Neuronal stem cell (in vitro differentiated cells): ENCODE measurements at regions not wholly inside any gene's neighbourhood (a gene's known extent, or its start where the extent isn't known, plus 50 kb on each side); places are given as distances from the start of the nearest gene placed in this dataset.

ENCODE experiments used
- DNase-seq: peaks from one replicate; pipeline ENCODE4 v3.0.0-alpha.2; 2013; ENCODE audit warnings: low spot score
- H2AFZ ChIP-seq: one replicate; pipeline ENCODE4 v1.6.1; 2013; ENCODE audit warnings: mild to moderate bottlenecking, low read length, inconsistent platforms
- H2AK5ac ChIP-seq: 2 replicates; pipeline ENCODE4 v1.6.1; 2013; ENCODE audit warnings: low read depth, mild to moderate bottlenecking, inconsistent platforms, low read length, moderate library complexity, mixed read lengths
- H2BK120ac ChIP-seq: 2 replicates; pipeline ENCODE4 v1.6.1; 2013; ENCODE audit warnings: low read depth, mild to moderate bottlenecking, inconsistent platforms, low read length, moderate library complexity, mixed read lengths
- H2BK12ac ChIP-seq: one replicate; pipeline ENCODE4 v1.6.1; 2013; ENCODE audit warnings: low read length, inconsistent platforms
- H2BK15ac ChIP-seq: 2 replicates; pipeline ENCODE4 v1.6.1; 2013; ENCODE audit warnings: mild to moderate bottlenecking, low read length, inconsistent platforms, mixed read lengths
- H2BK5ac ChIP-seq: one replicate; pipeline ENCODE4 v1.6.1; 2013; ENCODE audit warnings: inconsistent platforms, mild to moderate bottlenecking, low read length, moderate library complexity
- H3K14ac ChIP-seq: one replicate; pipeline ENCODE4 v1.6.1; 2013; ENCODE audit warnings: low read length, inconsistent platforms
- H3K18ac ChIP-seq: 2 replicates; pipeline ENCODE4 v1.6.1; 2013; ENCODE audit warnings: low read length, inconsistent platforms
- H3K23ac ChIP-seq: 2 replicates; pipeline ENCODE4 v1.6.1; 2013; ENCODE audit warnings: low read depth, mild to moderate bottlenecking, mixed read lengths, low read length, inconsistent platforms; ENCODE audit not compliant: poor library complexity
- H3K27ac ChIP-seq: replicated peaks from 3 replicates; pipeline ENCODE4 v1.5.1; 2013; ENCODE audit warnings: low read length, inconsistent platforms
- H3K27me3 ChIP-seq, 3 experiments: 2 replicates each; pipeline ENCODE4 v1.6.1; 2013; ENCODE audit warnings: low read length in 3 of 3, mild to moderate bottlenecking in 2 of 3, inconsistent platforms in 1 of 3, low read depth in 1 of 3, mixed read lengths in 1 of 3, moderate library complexity in 1 of 3; ENCODE audit not compliant: control insufficient read depth in 3 of 3, insufficient read depth in 3 of 3
- H3K36me3 ChIP-seq, 2 donors: replicated peaks in 1 of 2; 2 replicates each; pipeline ENCODE4 v1.6.1; 2013; ENCODE audit warnings: low read length in 2 of 2; ENCODE audit not compliant: control insufficient read depth in 2 of 2, insufficient read depth in 2 of 2
- H3K4ac ChIP-seq: 2 replicates; pipeline ENCODE4 v1.6.1; 2013; ENCODE audit warnings: inconsistent platforms, mild to moderate bottlenecking, low read length, moderate library complexity
- H3K4me1 ChIP-seq, 2 donors: 1 replicate in 1 of 2; 2 replicates in 1 of 2; pipeline ENCODE4 v1.6.1; 2013; ENCODE audit warnings: low read length in 2 of 2, low read depth in 1 of 2; ENCODE audit not compliant: control insufficient read depth in 2 of 2, insufficient read depth in 1 of 2
- H3K4me2 ChIP-seq: one replicate; pipeline ENCODE4 v1.6.1; 2013; ENCODE audit warnings: mild to moderate bottlenecking, low read length, inconsistent platforms; ENCODE audit not compliant: insufficient read depth, poor library complexity, severe bottlenecking
- H3K4me3 ChIP-seq, 2 donors: 2 replicates each; pipeline ENCODE4 v1.5.1; 2013; ENCODE audit warnings: low read length in 2 of 2, mild to moderate bottlenecking in 2 of 2, inconsistent platforms in 1 of 2, moderate library complexity in 1 of 2
- H3K79me1 ChIP-seq: one replicate; pipeline ENCODE4 v1.6.1; 2013; ENCODE audit warnings: low read depth, mild to moderate bottlenecking, inconsistent platforms, low read length, moderate library complexity
- H3K9ac ChIP-seq: one replicate; pipeline ENCODE4 v1.6.1; 2013; ENCODE audit warnings: mild to moderate bottlenecking, low read depth, low read length, inconsistent platforms; ENCODE audit not compliant: poor library complexity
- H3K9me3 ChIP-seq, 2 donors: replicated peaks in 1 of 2; 2 replicates each; pipeline versions ENCODE3 to v1.6.1; 2013; ENCODE audit warnings: low read length in 2 of 2, mild to moderate bottlenecking in 2 of 2, inconsistent platforms in 1 of 2, low read depth in 1 of 2, mixed read lengths in 1 of 2, moderate library complexity in 1 of 2; ENCODE audit not compliant: control insufficient read depth in 2 of 2, insufficient read depth in 1 of 2
- H4K8ac ChIP-seq: one replicate; pipeline ENCODE4 v1.6.1; 2013; ENCODE audit warnings: low read depth, mild to moderate bottlenecking, inconsistent platforms, low read length, moderate library complexity
- H4K91ac ChIP-seq: one replicate; pipeline ENCODE4 v1.6.1; 2013; ENCODE audit warnings: low read length, low read depth, mild to moderate bottlenecking, inconsistent platforms; ENCODE audit not compliant: poor library complexity
- WGBS, 2 donors: extraction: QIAGEN DNeasy Blood & Tissue Kit; methylation state at CpG; one replicate each; pipeline ENCODE4 v1.1.7; 2013; ENCODE audit warnings: missing lambda C conversion rate in 2 of 2, mixed read lengths in 1 of 2; ENCODE audit not compliant: insufficient read length in 2 of 2, insufficient replicate concordance in 1 of 2; ENCODE audit errors: extremely low coverage in 2 of 2; 5-methylcytosine and 5-hydroxymethylcytosine counted together

DNA sequence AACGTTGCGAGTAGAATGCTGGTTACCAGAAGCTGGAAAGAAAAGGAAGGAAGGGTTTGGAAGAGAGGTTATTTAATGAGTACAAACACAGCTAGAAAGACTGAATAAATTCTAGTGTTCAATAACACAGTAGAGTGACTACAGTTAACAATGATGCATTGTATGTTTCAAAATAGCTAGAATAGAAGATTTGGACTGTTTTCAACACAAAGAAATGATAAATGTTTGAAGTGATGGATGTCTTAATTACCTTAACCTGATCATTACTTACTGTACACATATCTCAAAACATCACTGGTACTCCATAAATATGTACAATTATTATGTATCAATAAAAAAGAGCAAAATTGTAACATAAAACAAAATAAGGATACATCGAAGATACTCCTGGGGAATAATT, 1221.8 kb upstream of the SEL1L start:
- H3K14ac ChIP-seq = no peak overlapping the region
- no peak overlapping the region for H2BK15ac ChIP-seq
- no peak overlapping the region for H2AFZ ChIP-seq
- no peaks in the 10 kb centered on the region for H3K27me3 ChIP-seq
- no peak overlapping the region for H2BK12ac ChIP-seq
- H3K79me1 ChIP-seq = no peaks in the 10 kb centered on the region
- no peak overlapping the region for H3K4me2 ChIP-seq
- no peak overlapping the region for H3K4ac ChIP-seq
- H3K4me1 ChIP-seq = no peaks in the 10 kb centered on the region
- H3K23ac ChIP-seq = no peak overlapping the region
- H4K8ac ChIP-seq = no peak overlapping the region
- no peak overlapping the region for H4K91ac ChIP-seq
- no CpG with 5 or more reads among the region's 3 CpGs for WGBS, 2 donors
- H3K9me3 ChIP-seq = no peaks in the 10 kb centered on the region
- no peak overlapping the region for H3K4me3 ChIP-seq
- H3K18ac ChIP-seq = no peak overlapping the region
- H3K36me3 ChIP-seq = no peaks in the 10 kb centered on the region
- H2BK5ac ChIP-seq = no peak overlapping the region
- DNase-seq = no peak
- no peak overlapping the region for H3K9ac ChIP-seq
- H3K27ac ChIP-seq = no peak overlapping the region
- H2BK120ac ChIP-seq = no peak overlapping the region
- no peak overlapping the region for H2AK5ac ChIP-seq

DNA sequence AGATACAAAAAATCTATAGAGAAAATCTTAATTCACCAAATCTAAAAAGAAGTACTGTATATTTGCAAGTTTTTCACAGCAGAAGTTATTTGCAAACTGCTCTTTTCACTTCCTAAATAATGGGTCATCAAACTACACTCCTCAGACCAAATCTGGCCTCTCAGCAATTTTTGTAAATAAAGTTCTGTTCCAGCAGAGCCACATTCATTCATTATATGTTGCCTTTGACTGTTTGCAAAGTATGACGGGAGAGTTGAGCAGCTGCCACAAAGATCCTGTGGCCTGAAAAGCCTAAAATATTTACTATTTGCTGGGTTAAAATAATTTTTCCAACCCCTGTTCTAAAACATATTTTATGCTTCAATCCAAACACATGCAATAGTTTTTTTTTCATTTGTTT, 1222.3 kb upstream of the SEL1L start:
- no peak overlapping the region for H4K91ac ChIP-seq
- no peak overlapping the region for H3K4me2 ChIP-seq
- no peak for DNase-seq
- H3K9ac ChIP-seq = no peak overlapping the region
- no peak overlapping the region for H2AK5ac ChIP-seq
- H3K36me3 ChIP-seq = no peaks in the 10 kb centered on the region
- no peaks in the 10 kb centered on the region for H3K79me1 ChIP-seq
- H3K18ac ChIP-seq = no peak overlapping the region
- no peaks in the 10 kb centered on the region for H3K9me3 ChIP-seq
- H3K27ac ChIP-seq = no peak overlapping the region
- H2AFZ ChIP-seq = no peak overlapping the region
- no peak overlapping the region for H2BK12ac ChIP-seq
- no CpG with 5 or more reads among the region's 1 CpG for WGBS, 2 donors
- no peak overlapping the region for H3K4ac ChIP-seq
- H3K4me3 ChIP-seq = no peak overlapping the region
- no peak overlapping the region for H3K14ac ChIP-seq
- no peak overlapping the region for H2BK5ac ChIP-seq
- no peaks in the 10 kb centered on the region for H3K27me3 ChIP-seq
- no peak overlapping the region for H2BK120ac ChIP-seq
- no peak overlapping the region for H4K8ac ChIP-seq
- H3K23ac ChIP-seq = no peak overlapping the region
- H3K4me1 ChIP-seq = no peaks in the 10 kb centered on the region
- H2BK15ac ChIP-seq = no peak overlapping the region

GRCh38 chr14:82757776-82758175, 1224.1 kb upstream of the SEL1L start:
- DNase-seq = no peak
- H3K9me3 ChIP-seq = no peaks in the 10 kb centered on the region
- no peak overlapping the region for H3K4ac ChIP-seq
- H3K4me1 ChIP-seq = peaks cover 0 to 2% of the 10 kb centered on the region in 2 donors
- H2BK5ac ChIP-seq = no peak overlapping the region
- no peaks in the 10 kb centered on the region for H3K79me1 ChIP-seq
- no peak overlapping the region for H3K14ac ChIP-seq
- no peak overlapping the region for H3K27ac ChIP-seq
- H3K4me3 ChIP-seq = no peak overlapping the region
- no peak overlapping the region for H4K8ac ChIP-seq
- H4K91ac ChIP-seq = no peak overlapping the region
- H2BK120ac ChIP-seq = no peak overlapping the region
- H2AK5ac ChIP-seq = no peak overlapping the region
- H2BK12ac ChIP-seq = no peak overlapping the region
- H2AFZ ChIP-seq = no peak overlapping the region
- H3K27me3 ChIP-seq = no peaks in the 10 kb centered on the region
- H3K9ac ChIP-seq = no peak overlapping the region
- no peak overlapping the region for H3K18ac ChIP-seq
- no peaks in the 10 kb centered on the region for H3K36me3 ChIP-seq
- no peak overlapping the region for H3K23ac ChIP-seq
- WGBS, 2 donors = no CpG with 5 or more reads among the region's 2 CpGs
- no peak overlapping the region for H3K4me2 ChIP-seq
- no peak overlapping the region for H2BK15ac ChIP-seq

GRCh38 chr14:82759656-82760055, 1226.0 kb upstream of the SEL1L start:
- no peak for DNase-seq
- no peak overlapping the region for H2BK120ac ChIP-seq
- H3K4me1 ChIP-seq = peaks cover 0 to 2% of the 10 kb centered on the region in 2 donors
- no peak overlapping the region for H3K14ac ChIP-seq
- H3K36me3 ChIP-seq = no peaks in the 10 kb centered on the region
- no peak overlapping the region for H2AFZ ChIP-seq
- no peaks in the 10 kb centered on the region for H3K9me3 ChIP-seq
- H3K4me2 ChIP-seq = no peak overlapping the region
- H3K27me3 ChIP-seq = no peaks in the 10 kb centered on the region
- H4K8ac ChIP-seq = no peak overlapping the region
- no peak overlapping the region for H3K9ac ChIP-seq
- H2BK15ac ChIP-seq = no peak overlapping the region
- H2BK12ac ChIP-seq = no peak overlapping the region
- no peaks in the 10 kb centered on the region for H3K79me1 ChIP-seq
- H3K18ac ChIP-seq = no peak overlapping the region
- H2BK5ac ChIP-seq = no peak overlapping the region
- H2AK5ac ChIP-seq = no peak overlapping the region
- H3K4ac ChIP-seq = no peak overlapping the region
- no peak overlapping the region for H3K27ac ChIP-seq
- H3K23ac ChIP-seq = no peak overlapping the region
- no peak overlapping the region for H3K4me3 ChIP-seq
- no CpG with 5 or more reads among the region's 3 CpGs for WGBS, 2 donors
- H4K91ac ChIP-seq = no peak overlapping the region
